ENCODE measurements at regions not wholly inside any gene's neighbourhood (a gene's known extent, or its start where the extent isn't known, plus 50 kb on each side); places are given as distances from the start of the nearest gene placed in this dataset.

GRCh38 chr11:25859776-25860175 lies 472.2 kb upstream of the ANO3 start:
- TF ChIP-seq, protein P1, sequence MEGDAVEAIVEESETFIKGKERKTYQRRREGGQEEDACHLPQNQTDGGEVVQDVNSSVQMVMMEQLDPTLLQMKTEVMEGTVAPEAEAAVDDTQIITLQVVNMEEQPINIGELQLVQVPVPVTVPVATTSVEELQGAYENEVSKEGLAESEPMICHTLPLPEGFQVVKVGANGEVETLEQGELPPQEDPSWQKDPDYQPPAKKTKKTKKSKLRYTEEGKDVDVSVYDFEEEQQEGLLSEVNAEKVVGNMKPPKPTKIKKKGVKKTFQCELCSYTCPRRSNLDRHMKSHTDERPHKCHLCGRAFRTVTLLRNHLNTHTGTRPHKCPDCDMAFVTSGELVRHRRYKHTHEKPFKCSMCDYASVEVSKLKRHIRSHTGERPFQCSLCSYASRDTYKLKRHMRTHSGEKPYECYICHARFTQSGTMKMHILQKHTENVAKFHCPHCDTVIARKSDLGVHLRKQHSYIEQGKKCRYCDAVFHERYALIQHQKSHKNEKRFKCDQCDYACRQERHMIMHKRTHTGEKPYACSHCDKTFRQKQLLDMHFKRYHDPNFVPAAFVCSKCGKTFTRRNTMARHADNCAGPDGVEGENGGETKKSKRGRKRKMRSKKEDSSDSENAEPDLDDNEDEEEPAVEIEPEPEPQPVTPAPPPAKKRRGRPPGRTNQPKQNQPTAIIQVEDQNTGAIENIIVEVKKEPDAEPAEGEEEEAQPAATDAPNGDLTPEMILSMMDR (IDR thresholded peaks at IDR 0.05; ENCODE audit: insufficient read depth, low read length) = no peak
- TF ChIP-seq POLR2AphosphoS5 (IDR thresholded peaks at IDR 0.05; ENCODE audit: low read depth) = no peak
- TF ChIP-seq REST (IDR thresholded peaks at IDR 0.05; ENCODE audit: insufficient replicate concordance, low read depth) = no peak
- TF ChIP-seq GABPA (IDR thresholded peaks at IDR 0.05; ENCODE audit: low read depth) = no peak
- TF ChIP-seq SPI1 (IDR thresholded peaks at IDR 0.05; ENCODE audit: borderline replicate concordance, low read depth) = no peak
